A549 (cell line): ENCODE measurements at regions not wholly inside any gene's neighbourhood (a gene's known extent, or its start where the extent isn't known, plus 50 kb on each side); places are given as distances from the start of the nearest gene placed in this dataset.

Source experiments
- BHLHE40 ChIP-seq: IDR thresholded peaks from 2 replicates; pipeline ENCODE4 v1.6.1; 2012; ENCODE audit warnings: low read depth, low read length, inconsistent platforms
- CEBPB ChIP-seq, 2 experiments: fragments of >200 bp in 1 of 2; sonication (Bioruptor Twin) in 1 of 2; formaldehyde crosslinking in 1 of 2; IDR thresholded peaks; 2 replicates each; pipeline ENCODE4 v1.6.1; 2012 to 2016
- CHD2 ChIP-seq: fragments of 150-350 bp; IDR thresholded peaks from 2 replicates; pipeline ENCODE4 v1.6.1; 2014; ENCODE audit warnings: low read length; ENCODE audit not compliant: partially characterized antibody
- ESRRA ChIP-seq: fragments of 150-350 bp; IDR thresholded peaks from 2 replicates; pipeline ENCODE4 v1.6.1; 2014; ENCODE audit warnings: mild to moderate bottlenecking, low read length, borderline replicate concordance
- PHF8 ChIP-seq: fragments of 200-600 bp; sonication (generic); IDR thresholded peaks from 2 replicates; pipeline ENCODE4 v1.6.1; 2016; ENCODE audit warnings: low read depth, mild to moderate bottlenecking, antibody characterized with exemption, moderate library complexity, borderline replicate concordance
- TF ChIP-seq, protein P1 (sequence below): fragments of >200 bp; sonication (Bioruptor Twin); formaldehyde crosslinking; IDR thresholded peaks from 3 replicates; pipeline ENCODE4 v1.5.1; 2016

DNA sequence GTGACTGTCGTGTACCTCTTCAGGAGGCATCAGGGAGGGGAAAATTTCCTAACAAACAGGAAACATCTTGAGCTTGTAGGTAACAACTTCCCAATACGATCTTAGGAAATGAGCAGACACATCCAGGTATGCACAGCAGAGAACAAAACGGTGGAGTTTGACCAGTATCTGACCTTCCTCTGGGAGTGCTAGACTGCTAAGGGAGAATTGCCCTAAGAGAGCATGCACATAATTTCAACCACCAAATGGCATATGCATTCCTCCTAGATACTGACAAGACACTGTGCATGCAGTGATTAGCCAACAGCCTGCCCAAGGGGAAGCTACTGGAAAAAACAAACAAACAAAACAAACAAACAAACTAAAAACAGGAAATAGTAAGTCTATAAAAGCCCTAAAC is 120.6 kb upstream of the RBBP6 start:
- no peak for TF ChIP-seq CEBPB (IDR thresholded peaks at IDR 0.05)
- no peak for TF ChIP-seq BHLHE40
- TF ChIP-seq ESRRA: no peak
- TF ChIP-seq CHD2: no peak
- no peak for TF ChIP-seq PHF8
- TF ChIP-seq, protein P1, sequence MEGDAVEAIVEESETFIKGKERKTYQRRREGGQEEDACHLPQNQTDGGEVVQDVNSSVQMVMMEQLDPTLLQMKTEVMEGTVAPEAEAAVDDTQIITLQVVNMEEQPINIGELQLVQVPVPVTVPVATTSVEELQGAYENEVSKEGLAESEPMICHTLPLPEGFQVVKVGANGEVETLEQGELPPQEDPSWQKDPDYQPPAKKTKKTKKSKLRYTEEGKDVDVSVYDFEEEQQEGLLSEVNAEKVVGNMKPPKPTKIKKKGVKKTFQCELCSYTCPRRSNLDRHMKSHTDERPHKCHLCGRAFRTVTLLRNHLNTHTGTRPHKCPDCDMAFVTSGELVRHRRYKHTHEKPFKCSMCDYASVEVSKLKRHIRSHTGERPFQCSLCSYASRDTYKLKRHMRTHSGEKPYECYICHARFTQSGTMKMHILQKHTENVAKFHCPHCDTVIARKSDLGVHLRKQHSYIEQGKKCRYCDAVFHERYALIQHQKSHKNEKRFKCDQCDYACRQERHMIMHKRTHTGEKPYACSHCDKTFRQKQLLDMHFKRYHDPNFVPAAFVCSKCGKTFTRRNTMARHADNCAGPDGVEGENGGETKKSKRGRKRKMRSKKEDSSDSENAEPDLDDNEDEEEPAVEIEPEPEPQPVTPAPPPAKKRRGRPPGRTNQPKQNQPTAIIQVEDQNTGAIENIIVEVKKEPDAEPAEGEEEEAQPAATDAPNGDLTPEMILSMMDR: no peak
